WTC11 (cell line): ENCODE measurements at regions not wholly inside any gene's neighbourhood (a gene's known extent, or its start where the extent isn't known, plus 50 kb on each side); places are given as distances from the start of the nearest gene placed in this dataset.

ENCODE experiments used
- ATAC-seq: fragments of 200-7000 bp; cut with Tn5 transposase; 2 replicates; pipeline ENCODE4 v1.10.0; 2021; ENCODE audit warnings: mild to moderate bottlenecking, moderate library complexity
- CTCF ChIA-PET: fragments of 300-600 bp; sonication (Branson Sonifier 250); formaldehyde crosslinking; loops from one replicate; lab custom pipeline; 2021; ENCODE audit warnings: antibody characterized with exemption; lab: Charles Lee
- POLR2A ChIA-PET: fragments of 350-600 bp; sonication (Branson Sonifier 250); formaldehyde crosslinking; loops from one replicate; lab custom pipeline; 2021; ENCODE audit warnings: antibody characterized with exemption; lab: Charles Lee
- DNase-seq: peaks from one replicate; pipeline ENCODE4 v3.0.0; 2021; ENCODE audit warnings: low spot score
- H3K27ac Mint-ChIP-seq: 2 replicates; pipeline ENCODE4 v1.8.0; 2021; ENCODE audit warnings: mixed read lengths
- H3K27me3 Mint-ChIP-seq: 2 replicates; pipeline ENCODE4 v1.8.0; 2021; ENCODE audit warnings: low read depth, mild to moderate bottlenecking, moderate library complexity, mixed read lengths
- H3K36me3 Mint-ChIP-seq: 2 replicates; pipeline ENCODE4 v1.8.0; 2021; ENCODE audit warnings: mixed read lengths
- H3K4me1 Mint-ChIP-seq: 2 replicates; pipeline ENCODE4 v1.8.0; 2022; ENCODE audit warnings: mixed read lengths
- H3K4me3 Mint-ChIP-seq: 2 replicates; pipeline ENCODE4 v1.8.0; 2021; ENCODE audit warnings: mild to moderate bottlenecking, moderate library complexity, mixed read lengths
- H3K9me3 Mint-ChIP-seq: 2 replicates; pipeline ENCODE4 v1.8.0; 2021; ENCODE audit warnings: mixed read lengths
- ATF1 ChIP-seq: sonication (generic); formaldehyde crosslinking; IDR thresholded peaks from 2 replicates; pipeline ENCODE4 v1.8.1; 2023; ENCODE audit warnings: mild to moderate bottlenecking, moderate library complexity, missing genetic modification reagents
- CBFB ChIP-seq: sonication (generic); formaldehyde crosslinking; IDR thresholded peaks from 2 replicates; pipeline ENCODE4 v1.8.1; 2022; ENCODE audit warnings: mild to moderate bottlenecking, low read depth, missing genetic modification reagents
- CREM ChIP-seq: sonication (generic); formaldehyde crosslinking; IDR thresholded peaks from 2 replicates; pipeline ENCODE4 v1.8.1; 2022; ENCODE audit warnings: mild to moderate bottlenecking, missing genetic modification reagents, moderate library complexity
- ESRRA ChIP-seq: sonication (generic); formaldehyde crosslinking; IDR thresholded peaks from 2 replicates; pipeline ENCODE4 v1.8.1; 2022; ENCODE audit warnings: mild to moderate bottlenecking, missing genetic modification reagents, borderline replicate concordance
- ETV6 ChIP-seq: sonication (generic); formaldehyde crosslinking; IDR thresholded peaks from 2 replicates; pipeline ENCODE4 v1.8.1; 2022; ENCODE audit warnings: mild to moderate bottlenecking, missing genetic modification reagents
- MYBL2 ChIP-seq: sonication (generic); formaldehyde crosslinking; IDR thresholded peaks from 2 replicates; pipeline ENCODE4 v1.8.1; 2023; ENCODE audit warnings: mild to moderate bottlenecking, moderate library complexity, missing genetic modification reagents
- NFE2L1 ChIP-seq: sonication (generic); formaldehyde crosslinking; IDR thresholded peaks from 2 replicates; pipeline ENCODE4 v1.8.1; 2023; ENCODE audit warnings: missing genetic modification reagents
- NFYB ChIP-seq: sonication (generic); formaldehyde crosslinking; conservative IDR thresholded peaks from 2 replicates; pipeline ENCODE4 v1.8.0; 2022; ENCODE audit warnings: low read depth, missing genetic modification reagents
- NR3C1 ChIP-seq: sonication (generic); formaldehyde crosslinking; conservative IDR thresholded peaks from 2 replicates; pipeline ENCODE4 v1.8.1; 2023; ENCODE audit warnings: low read depth, mild to moderate bottlenecking, missing genetic modification reagents
- RELA ChIP-seq: sonication (generic); formaldehyde crosslinking; IDR thresholded peaks from 2 replicates; pipeline ENCODE4 v1.8.1; 2022; ENCODE audit warnings: missing genetic modification reagents, mild to moderate bottlenecking, borderline replicate concordance
- SMAD4 ChIP-seq: sonication (generic); formaldehyde crosslinking; IDR thresholded peaks from 2 replicates; pipeline ENCODE4 v1.8.0; 2022; ENCODE audit warnings: mild to moderate bottlenecking, missing genetic modification reagents
- SP1 ChIP-seq: sonication (generic); formaldehyde crosslinking; conservative IDR thresholded peaks from 2 replicates; pipeline ENCODE4 v1.8.1; 2022; ENCODE audit warnings: missing genetic modification reagents
- TCF7 ChIP-seq: sonication (generic); formaldehyde crosslinking; IDR thresholded peaks from 2 replicates; pipeline ENCODE4 v1.8.0; 2022; ENCODE audit warnings: mild to moderate bottlenecking, low read depth, missing genetic modification reagents, moderate library complexity
- TP53 ChIP-seq: sonication (generic); formaldehyde crosslinking; IDR thresholded peaks from 2 replicates; pipeline ENCODE4 v1.8.1; 2023; ENCODE audit warnings: mild to moderate bottlenecking, missing genetic modification reagents
- ZNF396 ChIP-seq: fragments of 250-450 bp; sonication (Bioruptor Pico); IDR thresholded peaks from 2 replicates; pipeline ENCODE4 v1.8.0; 2021; ENCODE audit warnings: mild to moderate bottlenecking, moderate library complexity, borderline replicate concordance
- ZNF423 ChIP-seq: fragments of 250-450 bp; sonication (Bioruptor Pico); IDR thresholded peaks from 2 replicates; pipeline ENCODE4 v2.1.2; 2022; ENCODE audit warnings: mild to moderate bottlenecking, moderate library complexity
- ZNF671 ChIP-seq: fragments of 250-450 bp; sonication (Bioruptor Pico); IDR thresholded peaks from 2 replicates; pipeline ENCODE4 v1.8.0; 2021; ENCODE audit warnings: mild to moderate bottlenecking
- TF ChIP-seq, protein P1 (sequence below): sonication (generic); formaldehyde crosslinking; IDR thresholded peaks from 2 replicates; pipeline ENCODE4 v1.8.1; 2022; ENCODE audit warnings: mild to moderate bottlenecking, missing genetic modification reagents, moderate library complexity, borderline replicate concordance
- TF ChIP-seq, protein P2 (sequence below): fragments of 250-450 bp; sonication (Bioruptor Pico); conservative IDR thresholded peaks from 2 replicates; pipeline ENCODE4 v1.9.0; 2021; ENCODE audit warnings: mild to moderate bottlenecking
- TF ChIP-seq, protein P3 (sequence below): sonication (generic); formaldehyde crosslinking; IDR thresholded peaks from 2 replicates; pipeline ENCODE4 v1.8.1; 2022; ENCODE audit warnings: low read depth, missing genetic modification reagents, borderline replicate concordance
- TF ChIP-seq, protein P4 (sequence below): sonication (generic); formaldehyde crosslinking; IDR thresholded peaks from 2 replicates; pipeline ENCODE4 v1.8.1; 2023; ENCODE audit warnings: mild to moderate bottlenecking, missing genetic modification reagents
- TF ChIP-seq, protein P5 (sequence below): sonication (generic); formaldehyde crosslinking; IDR thresholded peaks from 2 replicates; pipeline ENCODE4 v1.8.1; 2023; ENCODE audit warnings: mild to moderate bottlenecking, moderate library complexity, missing genetic modification reagents
- TF ChIP-seq, protein P6 (sequence below): sonication (generic); formaldehyde crosslinking; IDR thresholded peaks from 2 replicates; pipeline ENCODE4 v1.8.0; 2023; ENCODE audit warnings: missing genetic modification reagents
- TF ChIP-seq, protein P7 (sequence below): sonication (generic); formaldehyde crosslinking; IDR thresholded peaks from 2 replicates; pipeline ENCODE4 v1.8.0; 2022; ENCODE audit warnings: mild to moderate bottlenecking, missing genetic modification reagents
- TF ChIP-seq, protein P8 (sequence below): sonication (generic); formaldehyde crosslinking; IDR thresholded peaks from 2 replicates; pipeline ENCODE4 v1.8.1; 2022; ENCODE audit warnings: low read depth, mild to moderate bottlenecking, moderate library complexity, missing genetic modification reagents, borderline replicate concordance

DNA sequence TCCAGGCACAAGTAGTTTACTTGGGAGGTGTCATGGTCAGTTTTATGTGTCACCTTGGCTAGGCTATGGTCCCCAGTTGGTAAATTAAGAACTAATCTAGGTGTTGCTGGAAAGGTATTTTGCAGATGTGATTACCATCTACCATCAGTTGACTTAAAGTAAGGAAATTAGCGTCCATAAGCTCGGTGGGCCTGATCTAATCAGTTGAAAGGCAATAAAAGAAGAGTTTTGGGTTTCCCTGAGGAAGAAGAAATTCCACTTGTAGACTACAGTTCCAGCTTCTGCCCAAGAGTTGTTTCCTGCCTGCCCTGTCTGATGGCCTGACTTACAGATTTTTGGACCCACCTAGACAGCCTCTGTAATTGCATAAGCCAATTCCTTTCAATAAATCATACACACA, 438.7 kb upstream of the PROK2 start:
- ATAC-seq (no peak), DNase-seq (no peak)
- ChIA-PET CTCF (no interaction called here), POLR2A (no interaction called here)
- no peaks in the 10 kb centered on the region for H3K4me1 Mint-ChIP-seq
- H3K27me3 Mint-ChIP-seq: peaks cover 8% of the 10 kb centered on the region
- no peak for TF ChIP-seq TP53 (CRISPR knock-in tag)
- TF ChIP-seq, protein P1, sequence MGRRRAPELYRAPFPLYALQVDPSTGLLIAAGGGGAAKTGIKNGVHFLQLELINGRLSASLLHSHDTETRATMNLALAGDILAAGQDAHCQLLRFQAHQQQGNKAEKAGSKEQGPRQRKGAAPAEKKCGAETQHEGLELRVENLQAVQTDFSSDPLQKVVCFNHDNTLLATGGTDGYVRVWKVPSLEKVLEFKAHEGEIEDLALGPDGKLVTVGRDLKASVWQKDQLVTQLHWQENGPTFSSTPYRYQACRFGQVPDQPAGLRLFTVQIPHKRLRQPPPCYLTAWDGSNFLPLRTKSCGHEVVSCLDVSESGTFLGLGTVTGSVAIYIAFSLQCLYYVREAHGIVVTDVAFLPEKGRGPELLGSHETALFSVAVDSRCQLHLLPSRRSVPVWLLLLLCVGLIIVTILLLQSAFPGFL (CRISPR knock-in tag): no peak
- no peak for TF ChIP-seq ESRRA (CRISPR knock-in tag)
- TF ChIP-seq SMAD4 (CRISPR knock-in tag): no peak
- TF ChIP-seq, protein P2, sequence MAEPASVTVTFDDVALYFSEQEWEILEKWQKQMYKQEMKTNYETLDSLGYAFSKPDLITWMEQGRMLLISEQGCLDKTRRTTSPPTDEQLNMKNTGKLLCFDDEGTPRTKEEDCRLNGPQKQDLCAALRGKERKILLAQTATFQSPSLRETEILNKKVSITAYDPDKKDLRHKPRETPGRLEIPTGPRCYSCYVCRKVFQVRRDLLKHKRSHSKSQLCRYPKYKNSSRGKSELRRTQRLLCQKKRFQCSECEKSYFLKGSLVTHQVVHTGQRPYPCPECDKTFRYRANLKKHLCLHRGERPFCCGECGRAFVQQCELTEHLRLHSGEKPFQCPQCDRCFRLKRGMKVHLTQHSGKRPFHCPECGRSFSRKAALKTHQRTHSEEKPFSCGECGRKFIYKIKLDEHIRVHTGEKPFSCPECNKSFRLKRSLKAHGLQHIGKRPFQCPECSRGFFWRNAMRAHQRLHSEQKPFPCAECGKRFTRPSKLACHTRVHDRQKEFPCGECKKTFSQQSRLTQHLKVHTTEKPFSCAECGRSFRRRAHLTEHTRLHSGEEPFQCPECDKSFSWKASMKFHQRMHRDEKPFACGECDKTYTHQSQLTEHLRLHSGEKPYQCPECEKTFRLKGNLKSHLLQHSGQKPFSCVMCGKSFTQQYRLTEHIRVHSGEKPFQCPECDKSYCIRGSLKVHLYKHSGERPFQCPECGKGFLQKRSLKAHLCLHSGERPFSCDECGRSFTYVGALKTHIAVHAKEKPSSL (CRISPR knock-in tag): no peak
- no peak for TF ChIP-seq ZNF423
- TF ChIP-seq TCF7 (CRISPR knock-in tag): no peak
- no peak for TF ChIP-seq NFYB (CRISPR knock-in tag)
- peaks cover 23% of the 10 kb centered on the region for H3K36me3 Mint-ChIP-seq
- no peak overlapping the region for H3K27ac Mint-ChIP-seq
- H3K4me3 Mint-ChIP-seq: no peak overlapping the region
- H3K9me3 Mint-ChIP-seq: peaks cover 44% of the 10 kb centered on the region

DNA sequence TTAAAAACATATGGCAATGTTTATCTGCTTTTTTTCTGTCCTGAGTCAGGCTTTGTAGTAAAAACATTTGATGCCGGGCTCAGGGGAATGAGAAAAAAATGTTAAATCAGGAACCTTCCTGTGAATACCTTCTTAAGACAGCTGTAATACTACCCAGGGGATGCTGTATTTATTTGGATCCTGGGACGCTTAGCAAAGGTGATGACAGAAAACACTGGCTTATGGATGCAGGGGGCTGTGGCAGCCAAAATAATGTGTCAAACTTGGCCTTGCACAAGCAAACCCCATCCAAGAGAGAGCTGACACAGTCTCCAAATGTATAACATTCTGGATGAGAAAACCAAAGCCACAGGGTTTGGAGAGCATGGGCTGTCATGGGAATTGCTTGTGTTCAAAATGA, 438.2 kb upstream of the PROK2 start:
- ChIA-PET POLR2A (no interaction called here), CTCF (no interaction called here)
- peaks cover 44% of the 10 kb centered on the region for H3K9me3 Mint-ChIP-seq
- peaks cover 7% of the 10 kb centered on the region for H3K27me3 Mint-ChIP-seq
- H3K4me1 Mint-ChIP-seq: no peaks in the 10 kb centered on the region
- peaks cover 23% of the 10 kb centered on the region for H3K36me3 Mint-ChIP-seq
- DNase-seq (no peak), ATAC-seq (no peak)
- no peak overlapping the region for H3K4me3 Mint-ChIP-seq
- TF ChIP-seq, protein P3, sequence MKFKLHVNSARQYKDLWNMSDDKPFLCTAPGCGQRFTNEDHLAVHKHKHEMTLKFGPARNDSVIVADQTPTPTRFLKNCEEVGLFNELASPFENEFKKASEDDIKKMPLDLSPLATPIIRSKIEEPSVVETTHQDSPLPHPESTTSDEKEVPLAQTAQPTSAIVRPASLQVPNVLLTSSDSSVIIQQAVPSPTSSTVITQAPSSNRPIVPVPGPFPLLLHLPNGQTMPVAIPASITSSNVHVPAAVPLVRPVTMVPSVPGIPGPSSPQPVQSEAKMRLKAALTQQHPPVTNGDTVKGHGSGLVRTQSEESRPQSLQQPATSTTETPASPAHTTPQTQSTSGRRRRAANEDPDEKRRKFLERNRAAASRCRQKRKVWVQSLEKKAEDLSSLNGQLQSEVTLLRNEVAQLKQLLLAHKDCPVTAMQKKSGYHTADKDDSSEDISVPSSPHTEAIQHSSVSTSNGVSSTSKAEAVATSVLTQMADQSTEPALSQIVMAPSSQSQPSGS (CRISPR knock-in tag): no peak
- TF ChIP-seq NFE2L1 (CRISPR knock-in tag) (no peak), TP53 (CRISPR knock-in tag) (no peak), TCF7 (CRISPR knock-in tag) (no peak), CBFB (CRISPR knock-in tag) (no peak), ATF1 (no peak), SP1 (no peak), RELA (CRISPR knock-in tag) (no peak), ZNF396 (CRISPR knock-in tag) (no peak), CREM (CRISPR knock-in tag) (no peak), MYBL2 (CRISPR knock-in tag) (no peak), NR3C1 (CRISPR knock-in tag) (no peak), ETV6 (CRISPR knock-in tag) (no peak), ZNF671 (no peak)
- TF ChIP-seq, protein P4, sequence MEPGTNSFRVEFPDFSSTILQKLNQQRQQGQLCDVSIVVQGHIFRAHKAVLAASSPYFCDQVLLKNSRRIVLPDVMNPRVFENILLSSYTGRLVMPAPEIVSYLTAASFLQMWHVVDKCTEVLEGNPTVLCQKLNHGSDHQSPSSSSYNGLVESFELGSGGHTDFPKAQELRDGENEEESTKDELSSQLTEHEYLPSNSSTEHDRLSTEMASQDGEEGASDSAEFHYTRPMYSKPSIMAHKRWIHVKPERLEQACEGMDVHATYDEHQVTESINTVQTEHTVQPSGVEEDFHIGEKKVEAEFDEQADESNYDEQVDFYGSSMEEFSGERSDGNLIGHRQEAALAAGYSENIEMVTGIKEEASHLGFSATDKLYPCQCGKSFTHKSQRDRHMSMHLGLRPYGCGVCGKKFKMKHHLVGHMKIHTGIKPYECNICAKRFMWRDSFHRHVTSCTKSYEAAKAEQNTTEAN (CRISPR knock-in tag): no peak
- TF ChIP-seq, protein P5, sequence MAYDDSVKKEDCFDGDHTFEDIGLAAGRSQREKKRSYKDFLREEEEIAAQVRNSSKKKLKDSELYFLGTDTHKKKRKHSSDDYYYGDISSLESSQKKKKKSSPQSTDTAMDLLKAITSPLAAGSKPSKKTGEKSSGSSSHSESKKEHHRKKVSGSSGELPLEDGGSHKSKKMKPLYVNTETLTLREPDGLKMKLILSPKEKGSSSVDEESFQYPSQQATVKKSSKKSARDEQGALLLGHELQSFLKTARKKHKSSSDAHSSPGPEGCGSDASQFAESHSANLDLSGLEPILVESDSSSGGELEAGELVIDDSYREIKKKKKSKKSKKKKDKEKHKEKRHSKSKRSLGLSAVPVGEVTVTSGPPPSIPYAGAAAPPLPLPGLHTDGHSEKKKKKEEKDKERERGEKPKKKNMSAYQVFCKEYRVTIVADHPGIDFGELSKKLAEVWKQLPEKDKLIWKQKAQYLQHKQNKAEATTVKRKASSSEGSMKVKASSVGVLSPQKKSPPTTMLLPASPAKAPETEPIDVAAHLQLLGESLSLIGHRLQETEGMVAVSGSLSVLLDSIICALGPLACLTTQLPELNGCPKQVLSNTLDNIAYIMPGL (CRISPR knock-in tag): no peak
- TF ChIP-seq, protein P6, sequence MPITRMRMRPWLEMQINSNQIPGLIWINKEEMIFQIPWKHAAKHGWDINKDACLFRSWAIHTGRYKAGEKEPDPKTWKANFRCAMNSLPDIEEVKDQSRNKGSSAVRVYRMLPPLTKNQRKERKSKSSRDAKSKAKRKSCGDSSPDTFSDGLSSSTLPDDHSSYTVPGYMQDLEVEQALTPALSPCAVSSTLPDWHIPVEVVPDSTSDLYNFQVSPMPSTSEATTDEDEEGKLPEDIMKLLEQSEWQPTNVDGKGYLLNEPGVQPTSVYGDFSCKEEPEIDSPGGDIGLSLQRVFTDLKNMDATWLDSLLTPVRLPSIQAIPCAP (CRISPR knock-in tag): no peak
- TF ChIP-seq, protein P7, sequence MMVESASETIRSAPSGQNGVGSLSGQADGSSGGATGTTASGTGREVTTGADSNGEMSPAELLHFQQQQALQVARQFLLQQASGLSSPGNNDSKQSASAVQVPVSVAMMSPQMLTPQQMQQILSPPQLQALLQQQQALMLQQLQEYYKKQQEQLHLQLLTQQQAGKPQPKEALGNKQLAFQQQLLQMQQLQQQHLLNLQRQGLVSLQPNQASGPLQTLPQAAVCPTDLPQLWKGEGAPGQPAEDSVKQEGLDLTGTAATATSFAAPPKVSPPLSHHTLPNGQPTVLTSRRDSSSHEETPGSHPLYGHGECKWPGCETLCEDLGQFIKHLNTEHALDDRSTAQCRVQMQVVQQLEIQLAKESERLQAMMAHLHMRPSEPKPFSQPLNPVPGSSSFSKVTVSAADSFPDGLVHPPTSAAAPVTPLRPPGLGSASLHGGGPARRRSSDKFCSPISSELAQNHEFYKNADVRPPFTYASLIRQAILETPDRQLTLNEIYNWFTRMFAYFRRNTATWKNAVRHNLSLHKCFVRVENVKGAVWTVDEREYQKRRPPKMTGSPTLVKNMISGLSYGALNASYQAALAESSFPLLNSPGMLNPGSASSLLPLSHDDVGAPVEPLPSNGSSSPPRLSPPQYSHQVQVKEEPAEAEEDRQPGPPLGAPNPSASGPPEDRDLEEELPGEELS (CRISPR knock-in tag): no peak
- TF ChIP-seq, protein P8, sequence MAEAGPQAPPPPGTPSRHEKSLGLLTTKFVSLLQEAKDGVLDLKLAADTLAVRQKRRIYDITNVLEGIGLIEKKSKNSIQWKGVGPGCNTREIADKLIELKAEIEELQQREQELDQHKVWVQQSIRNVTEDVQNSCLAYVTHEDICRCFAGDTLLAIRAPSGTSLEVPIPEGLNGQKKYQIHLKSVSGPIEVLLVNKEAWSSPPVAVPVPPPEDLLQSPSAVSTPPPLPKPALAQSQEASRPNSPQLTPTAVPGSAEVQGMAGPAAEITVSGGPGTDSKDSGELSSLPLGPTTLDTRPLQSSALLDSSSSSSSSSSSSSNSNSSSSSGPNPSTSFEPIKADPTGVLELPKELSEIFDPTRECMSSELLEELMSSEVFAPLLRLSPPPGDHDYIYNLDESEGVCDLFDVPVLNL: no peak
- no peak overlapping the region for H3K27ac Mint-ChIP-seq
